ENCODE measurements at regions not wholly inside any gene's neighbourhood (a gene's known extent, or its start where the extent isn't known, plus 50 kb on each side); places are given as distances from the start of the nearest gene placed in this dataset.
"Not testable (repeated sequence)": the region's sequence is repeated elsewhere in the genome, so short reads cannot be mapped to it uniquely, and the experiment has no call there.

- DNase-seq = no peak
Observed at GRCh38 chr2:167670588-167670987, 576.8 kb downstream of the STK39 start.

GRCh38 chr2:167653131-167653530 is 594.3 kb downstream of the STK39 start:
- DNase-seq = no peak

- DNase-seq = no peak
Observed at GRCh38 chr2:167652401-167652800, 595.0 kb downstream of the STK39 start.

DNA sequence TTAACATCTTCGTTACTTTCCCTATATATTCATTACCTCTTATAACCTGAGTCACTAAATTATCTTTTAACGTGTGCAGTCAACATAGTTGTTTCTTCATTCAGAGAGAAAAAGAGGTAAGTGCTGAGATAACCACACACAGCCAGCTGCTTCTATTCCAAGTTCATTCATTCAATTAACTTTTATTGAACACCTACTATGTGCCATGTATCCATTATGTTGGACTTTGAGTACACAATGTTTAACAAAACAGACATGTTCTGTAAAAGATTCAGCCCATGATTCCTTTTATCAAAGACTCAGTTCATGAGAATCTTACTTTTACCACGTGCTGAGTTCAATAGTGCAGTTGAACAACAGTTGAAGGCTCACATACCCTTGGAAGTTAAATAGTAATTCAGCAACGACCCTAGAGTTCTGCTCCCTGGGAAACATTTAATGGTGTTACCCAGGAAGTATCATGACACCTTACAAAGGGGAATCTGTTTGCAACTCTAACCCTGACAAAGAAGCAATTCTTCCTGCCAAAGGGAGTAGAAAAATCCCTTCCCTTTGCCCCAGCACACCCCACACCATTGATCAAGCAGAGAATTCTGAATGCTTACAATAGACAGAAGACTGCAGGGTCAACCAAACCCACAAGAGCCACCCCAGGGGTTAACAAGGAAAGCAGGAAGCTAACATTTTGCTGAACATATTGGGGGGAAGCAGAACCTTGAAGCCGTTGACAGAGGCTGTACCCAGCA is 595.8 kb downstream of the STK39 start:
- no peak for DNase-seq

DNA sequence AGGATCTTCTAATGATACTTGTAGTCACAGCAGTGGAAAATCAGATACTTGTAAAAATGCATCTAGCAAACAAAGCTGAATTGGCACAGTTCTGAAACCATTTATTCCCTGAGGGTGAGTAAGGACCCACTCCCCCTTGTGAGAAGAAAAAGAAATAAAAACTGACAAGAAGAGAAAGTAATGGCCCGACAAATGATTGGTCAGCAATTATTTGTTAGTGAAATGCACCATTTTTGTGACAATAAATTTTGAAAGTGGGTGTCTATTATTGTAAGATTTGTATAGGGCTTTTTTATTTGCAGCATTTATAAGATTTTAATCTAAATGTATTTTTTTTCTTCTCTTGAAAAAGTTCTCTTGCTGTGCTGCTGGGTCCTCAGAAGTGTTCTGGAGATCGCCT is 600.8 kb downstream of the STK39 start:
- no peak for DNase-seq

DNA sequence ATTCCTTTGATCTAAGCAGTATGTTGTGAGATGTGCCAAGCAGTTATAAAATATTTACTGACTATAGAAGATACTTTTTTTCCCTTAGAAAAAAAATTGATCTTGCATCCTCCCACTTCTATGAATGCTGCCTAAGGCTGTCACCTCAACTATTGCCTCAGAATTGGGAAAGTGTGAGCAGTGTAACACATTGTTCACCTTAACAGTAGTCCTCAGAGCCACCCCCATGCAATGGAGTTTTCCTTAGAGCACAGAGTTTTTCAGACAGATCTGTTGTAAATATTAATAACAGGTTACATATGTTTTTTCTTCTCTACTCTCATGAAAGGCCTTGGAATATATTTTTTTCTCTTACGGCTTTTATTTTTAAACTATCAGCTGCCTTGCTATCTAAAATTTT is 607.3 kb downstream of the STK39 start:
- no peak for DNase-seq

DNA sequence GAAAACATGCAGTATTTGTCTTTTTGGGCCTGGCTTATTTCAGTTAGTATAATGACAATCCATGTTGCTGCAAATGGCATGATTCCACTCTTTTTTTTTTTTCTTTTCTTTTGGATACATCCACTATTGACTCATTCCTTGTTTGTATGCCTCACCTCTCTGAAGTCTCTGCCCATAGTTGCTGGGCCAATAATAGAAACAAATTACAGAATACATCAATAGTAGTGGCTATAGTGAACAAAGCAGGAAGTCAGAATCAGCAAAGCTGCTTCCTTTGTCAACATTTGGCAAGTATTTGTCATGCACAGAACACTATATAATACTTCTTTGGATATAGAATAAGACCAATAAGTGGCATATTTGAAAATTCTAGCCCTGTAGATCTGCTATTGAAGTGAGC is 609.7 kb downstream of the STK39 start:
- no peak for DNase-seq

GRCh38 chr2:167632271-167632670 is 615.1 kb downstream of the STK39 start:
- DNase-seq = not testable (repeated sequence)

DNA sequence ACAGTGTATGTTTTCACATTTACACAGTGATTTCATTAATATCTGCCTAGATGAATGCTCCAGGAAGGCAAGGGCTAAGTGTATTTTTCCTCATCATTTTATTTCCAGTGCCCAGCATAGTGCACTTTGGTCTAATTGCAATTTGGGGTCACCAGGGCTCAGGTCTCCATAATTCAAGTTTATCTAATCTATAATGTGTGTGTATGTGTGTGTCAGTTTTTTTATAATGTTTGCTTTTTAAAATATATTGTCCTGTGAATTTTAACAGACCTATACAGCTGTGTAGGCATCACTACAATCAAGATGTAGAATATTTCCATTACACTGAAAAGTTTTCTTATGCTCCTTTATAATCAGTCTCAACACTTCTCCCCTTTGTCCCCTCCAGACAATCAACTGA is 620.4 kb downstream of the STK39 start:
- no peak for DNase-seq

DNA sequence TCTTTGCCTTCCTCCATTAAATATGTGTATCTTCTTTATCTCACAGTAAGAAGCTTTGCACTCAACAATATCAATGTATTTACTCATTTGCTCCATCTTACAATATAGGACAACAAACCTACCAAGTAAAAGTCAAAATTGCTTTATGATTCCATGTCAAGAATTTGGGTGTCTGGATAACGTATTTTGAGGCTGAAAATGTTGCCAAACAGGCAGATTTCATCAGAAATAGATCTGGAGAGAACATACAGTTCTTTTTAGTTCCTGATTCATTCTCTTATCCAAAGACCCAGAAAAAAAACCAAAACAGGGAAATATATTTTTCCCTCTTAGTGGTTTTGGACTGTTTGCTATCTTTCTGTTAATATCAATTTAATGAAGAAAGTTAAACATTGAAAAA is 621.1 kb downstream of the STK39 start:
- no peak for DNase-seq

- no peak for DNase-seq
Observed at GRCh38 chr2:167616997-167617396, 630.4 kb downstream of the STK39 start.

GRCh38 chr2:167613471-167613870 is 633.9 kb downstream of the STK39 start:
- DNase-seq = no peak

- DNase-seq = no peak
Observed at GRCh38 chr2:167608487-167608886, 638.9 kb downstream of the STK39 start.

- no peak for DNase-seq
Observed at GRCh38 chr2:167607731-167608130, 639.7 kb downstream of the STK39 start.

DNA sequence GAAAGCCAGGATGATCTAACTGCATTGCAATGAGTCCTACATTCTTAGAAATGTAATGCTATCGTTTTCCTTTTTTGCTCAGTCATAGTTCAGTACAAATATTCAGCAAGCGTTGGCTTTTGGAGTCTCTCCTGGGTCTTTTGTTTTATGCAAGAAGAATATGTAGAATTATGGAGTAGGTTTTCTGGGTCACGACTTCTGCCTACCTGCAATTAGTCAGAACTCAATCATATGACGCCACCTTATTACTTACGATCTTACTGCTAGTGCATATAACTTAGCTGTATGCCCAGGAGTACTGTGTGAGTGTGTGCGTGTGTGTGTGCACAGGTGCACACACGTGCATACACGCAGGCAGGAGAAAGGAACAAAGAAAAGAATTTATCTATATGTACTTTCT is 640.2 kb downstream of the STK39 start:
- DNase-seq = no peak

GRCh38 chr2:167602122-167602521 is 645.3 kb downstream of the STK39 start:
- DNase-seq = no peak

GRCh38 chr2:167599219-167599618 is 648.2 kb downstream of the STK39 start:
- DNase-seq = no peak

DNA sequence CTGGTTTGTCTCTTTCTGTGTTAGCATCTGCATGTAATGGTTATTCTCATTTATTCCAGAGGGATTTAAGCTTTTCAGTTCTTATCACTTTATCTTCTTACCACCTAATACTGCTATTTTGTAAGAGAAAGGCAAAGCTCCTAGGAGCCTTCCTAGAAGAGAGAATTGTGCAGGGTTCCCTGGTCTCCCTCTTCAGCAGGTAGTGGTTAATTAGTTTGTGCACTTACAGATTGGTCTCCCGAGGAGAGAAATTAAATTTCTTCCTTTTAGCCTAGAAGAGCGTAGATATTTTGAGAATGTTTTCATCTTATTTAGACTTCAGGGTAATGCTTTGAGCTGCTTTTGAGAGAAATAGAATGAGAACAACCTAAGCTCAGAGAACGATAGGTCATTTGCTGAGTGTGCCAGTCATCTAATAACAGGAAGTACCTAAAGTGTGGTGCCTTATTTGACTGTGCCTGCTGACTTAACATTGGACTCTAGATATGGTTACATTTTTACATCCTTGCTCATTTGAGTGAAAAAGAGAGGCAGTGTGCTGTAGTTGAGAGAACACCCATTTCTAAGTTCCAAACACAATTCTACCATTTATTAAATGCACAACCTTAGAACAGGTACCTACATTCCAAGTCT is 651.4 kb downstream of the STK39 start:
- DNase-seq = no peak

GRCh38 chr2:167595021-167595420 is 652.4 kb downstream of the STK39 start:
- no peak for DNase-seq

DNA sequence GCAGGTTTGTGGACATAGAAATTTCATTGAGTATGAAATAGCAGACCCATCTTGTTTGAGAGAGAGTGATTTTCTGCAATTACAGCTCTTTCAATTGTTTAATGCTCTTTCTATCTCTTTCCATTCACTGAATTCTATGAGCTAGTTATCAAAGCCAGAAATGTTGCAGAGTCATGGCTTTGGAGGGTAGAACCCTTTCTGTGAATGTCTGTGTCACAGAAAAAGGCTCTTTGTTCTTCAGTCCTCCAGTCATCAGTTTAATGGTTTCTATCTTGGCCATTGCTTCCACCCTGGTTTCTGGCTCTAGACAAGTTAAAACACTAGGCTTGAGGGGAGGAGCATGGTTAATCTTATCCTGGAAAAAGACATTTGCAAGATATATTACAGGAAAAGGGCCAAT is 655.0 kb downstream of the STK39 start:
- no peak for DNase-seq

- DNase-seq = no peak
Observed at GRCh38 chr2:167582619-167583018, 664.8 kb downstream of the STK39 start.

GRCh38 chr2:167581961-167582574 is 665.3 kb downstream of the STK39 start:
- no peak for DNase-seq

DNA sequence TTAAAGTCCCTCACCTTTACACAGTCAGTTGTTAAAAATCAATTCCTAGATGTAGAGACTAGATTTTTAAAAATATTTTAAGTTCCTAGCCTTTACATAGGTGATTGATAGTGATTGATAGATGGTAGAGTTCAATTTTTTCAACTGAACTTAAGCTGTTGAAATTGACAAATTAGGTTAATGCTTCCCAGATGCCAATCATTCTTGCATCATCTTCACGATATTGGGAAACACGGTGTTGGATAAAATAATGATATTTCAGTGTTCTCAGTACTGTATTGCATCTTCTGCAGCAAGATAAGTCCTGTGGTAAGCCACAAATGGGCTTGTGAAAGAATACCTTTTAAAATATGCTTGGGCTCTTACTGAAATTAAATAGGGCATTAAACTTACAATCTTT is 667.6 kb downstream of the STK39 start:
- DNase-seq = no peak

DNA sequence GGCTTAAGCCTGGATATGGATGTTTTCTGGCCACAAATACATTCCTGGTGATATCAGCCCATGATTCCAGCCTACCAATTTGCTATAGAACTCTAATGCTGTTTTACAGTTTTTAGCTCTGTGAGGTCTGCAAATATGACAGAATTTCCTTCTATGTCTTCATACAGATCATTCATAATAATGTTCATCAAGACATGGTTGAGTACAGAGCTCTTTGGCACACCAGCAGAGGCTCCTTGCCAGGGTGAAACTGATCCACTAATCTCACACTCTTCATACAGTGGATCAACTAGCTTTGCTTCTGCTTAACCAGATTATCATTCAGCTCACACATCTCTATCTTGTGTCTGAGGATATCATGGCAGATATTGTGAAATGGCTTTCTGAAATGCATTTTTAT is 672.1 kb downstream of the STK39 start:
- DNase-seq = no peak
